Progenitor cell of endocrine pancreas (in vitro differentiated cells): ENCODE measurements at regions not wholly inside any gene's neighbourhood (a gene's known extent, or its start where the extent isn't known, plus 50 kb on each side); places are given as distances from the start of the nearest gene placed in this dataset.
A peak's percentile ranks its signal among the peaks of the same experiment; 100 is the strongest.
"Not testable (repeated sequence)": the region's sequence is repeated elsewhere in the genome, so short reads cannot be mapped to it uniquely, and the experiment has no call there.

Experiments
- DNase-seq: peaks from one replicate; pipeline ENCODE4 v3.0.0; 2021; ENCODE audit warnings: low spot score; ENCODE audit not compliant: unreplicated experiment
- H3K27ac Mint-ChIP-seq: 2 replicates; pipeline ENCODE4 v1.8.0; 2021; ENCODE audit warnings: mild to moderate bottlenecking, moderate library complexity, mixed read lengths
- H3K27me3 Mint-ChIP-seq: 2 replicates; pipeline ENCODE4 v1.8.0; 2021; ENCODE audit warnings: mixed read lengths
- H3K36me3 Mint-ChIP-seq: 2 replicates; pipeline ENCODE4 v1.8.0; 2022; ENCODE audit warnings: mixed read lengths; ENCODE audit not compliant: insufficient read depth
- H3K4me1 Mint-ChIP-seq: 2 replicates; pipeline ENCODE4 v1.8.0; 2021; ENCODE audit warnings: low read depth, mixed read lengths
- H3K4me3 Mint-ChIP-seq: 2 replicates; pipeline ENCODE4 v1.8.0; 2021; ENCODE audit warnings: low read depth, mild to moderate bottlenecking, moderate library complexity, mixed read lengths
- H3K9me3 Mint-ChIP-seq: 2 replicates; pipeline ENCODE4 v1.8.0; 2021; ENCODE audit warnings: low read depth, mixed read lengths
- CTCF ChIP-seq: fragments of 200-600 bp; sonication (generic); IDR thresholded peaks from one replicate; pipeline ENCODE4 v1.5.0; 2021; ENCODE audit warnings: antibody characterized with exemption, mild to moderate bottlenecking; ENCODE audit not compliant: unreplicated experiment

- Mint-ChIP-seq H3K9me3 (peaks cover 8% of the 10 kb centered on the region), H3K27me3 (no peaks in the 10 kb centered on the region), H3K4me1 (peaks cover 7% of the 10 kb centered on the region), H3K36me3 (peaks cover 15% of the 10 kb centered on the region), H3K4me3 (no peak overlapping the region), H3K27ac (no peak overlapping the region)
- no peak for TF ChIP-seq CTCF
- no peak for DNase-seq
These were observed 143.6 kb upstream of the DST start for GRCh38 chr6:56786256-56786655.

- peaks cover 11% of the 10 kb centered on the region for H3K9me3 Mint-ChIP-seq
- peaks cover 17% of the 10 kb centered on the region for H3K36me3 Mint-ChIP-seq
- peak overlapping the region; percentile 79 for H3K4me3 Mint-ChIP-seq
- H3K27ac Mint-ChIP-seq = peak overlapping the region; percentile 78
- not testable (repeated sequence) for H3K4me1 Mint-ChIP-seq, DNase-seq, H3K27me3 Mint-ChIP-seq
These were observed 142.8 kb upstream of the DST start for GRCh38 chr6:56785536-56785935.

- not testable (repeated sequence) for H3K27ac Mint-ChIP-seq, H3K27me3 Mint-ChIP-seq, DNase-seq, H3K4me3 Mint-ChIP-seq, H3K4me1 Mint-ChIP-seq
- Mint-ChIP-seq H3K9me3 (peaks cover 16% of the 10 kb centered on the region), H3K36me3 (peaks cover 13% of the 10 kb centered on the region)
These were observed 137.4 kb upstream of the DST start for GRCh38 chr6:56780109-56780508.

GRCh38 chr6:56778503-56778902 is 135.8 kb upstream of the DST start:
- H3K27ac Mint-ChIP-seq, DNase-seq, H3K4me3 Mint-ChIP-seq, H3K36me3 Mint-ChIP-seq, H3K27me3 Mint-ChIP-seq, H3K4me1 Mint-ChIP-seq: not testable (repeated sequence)
- H3K9me3 Mint-ChIP-seq = peaks cover 13% of the 10 kb centered on the region

GRCh38 chr6:56775498-56776166 is 132.9 kb upstream of the DST start:
- H3K4me1 Mint-ChIP-seq = peaks cover 2% of the 10 kb centered on the region
- H3K36me3 Mint-ChIP-seq = peaks cover 4% of the 10 kb centered on the region
- no peak overlapping the region for H3K27ac Mint-ChIP-seq
- no peak for TF ChIP-seq CTCF
- no peaks in the 10 kb centered on the region for H3K27me3 Mint-ChIP-seq
- DNase-seq = no peak
- H3K9me3 Mint-ChIP-seq = peaks cover 10% of the 10 kb centered on the region
- no peak overlapping the region for H3K4me3 Mint-ChIP-seq

- H3K4me1 Mint-ChIP-seq = peaks cover 2% of the 10 kb centered on the region
- H3K4me3 Mint-ChIP-seq = no peak overlapping the region
- H3K36me3 Mint-ChIP-seq = peaks cover 4% of the 10 kb centered on the region
- H3K27ac Mint-ChIP-seq = no peak overlapping the region
- no peak for DNase-seq
- H3K9me3 Mint-ChIP-seq = peaks cover 5% of the 10 kb centered on the region
- no peak for TF ChIP-seq CTCF
- H3K27me3 Mint-ChIP-seq = no peaks in the 10 kb centered on the region
These were observed 130.1 kb upstream of the DST start for GRCh38 chr6:56772737-56773184.

GRCh38 chr6:56771929-56772607 is 129.4 kb upstream of the DST start:
- TF ChIP-seq CTCF = no peak
- DNase-seq = no peak
- peaks cover 2% of the 10 kb centered on the region for H3K4me1 Mint-ChIP-seq
- peaks cover 4% of the 10 kb centered on the region for H3K36me3 Mint-ChIP-seq
- H3K27me3 Mint-ChIP-seq = no peaks in the 10 kb centered on the region
- H3K9me3 Mint-ChIP-seq = peaks cover 5% of the 10 kb centered on the region
- H3K4me3 Mint-ChIP-seq = no peak overlapping the region
- H3K27ac Mint-ChIP-seq = no peak overlapping the region
